ENCODE measurements at regions not wholly inside any gene's neighbourhood (a gene's known extent, or its start where the extent isn't known, plus 50 kb on each side); places are given as distances from the start of the nearest gene placed in this dataset.

DNA sequence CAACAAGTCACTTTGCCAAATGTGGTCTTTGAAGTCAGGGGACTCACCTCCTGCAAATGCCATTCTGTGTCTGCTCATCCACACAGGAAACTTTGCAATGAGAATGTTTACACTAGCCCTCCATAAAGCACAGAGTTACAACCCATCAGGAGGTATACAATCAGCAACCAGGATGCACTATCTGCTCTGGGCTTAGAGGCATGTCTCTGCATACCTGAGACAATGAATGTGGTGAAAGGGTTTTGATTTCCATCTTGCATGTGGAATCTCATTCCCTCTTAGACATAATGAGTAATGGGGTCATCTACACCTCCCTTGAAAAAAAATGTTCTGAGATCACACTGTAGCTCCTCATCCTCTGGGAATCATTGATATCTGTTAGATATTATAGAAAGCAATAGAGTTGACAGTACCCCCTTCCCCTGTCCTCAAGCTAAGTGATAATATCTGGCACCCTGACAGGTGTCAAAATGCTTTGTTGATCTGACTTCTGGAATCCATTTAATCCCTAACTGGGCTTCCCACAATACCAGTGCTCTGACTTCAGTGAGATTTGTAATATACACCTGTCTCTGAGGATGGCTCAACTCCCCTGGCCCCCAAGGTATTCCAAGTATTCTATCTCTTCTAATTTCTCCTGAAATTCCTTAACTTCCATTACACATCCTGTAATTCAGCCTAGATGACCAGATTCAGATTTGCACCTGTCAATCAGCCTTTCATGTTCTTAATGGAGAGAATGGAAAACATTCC is 163.4 kb upstream of the NLGN4Y start:
- Histone ChIP-seq H3K36me3 (ENCODE audit: control insufficient read depth in 2 of 2, extremely low read depth in 1 of 2, insufficient read depth in 2 of 2, low read length in 2 of 2) (no peaks in the 10 kb centered on the region), H3K79me2 (ENCODE audit: control insufficient read depth, insufficient read depth, low read length) (no peaks in the 10 kb centered on the region), H3K9me1 (replicated peaks; ENCODE audit: control insufficient read depth, extremely low read depth, insufficient read depth, low read length) (no peaks in the 10 kb centered on the region), H3K4me3 (replicated peaks in 1 of 3; ENCODE audit: insufficient read depth in 1 of 3, low read depth in 1 of 3, low read length in 3 of 3) (no peak overlapping the region), H4K20me1 (replicated peaks; ENCODE audit: control insufficient read depth, extremely low read depth, insufficient read depth, low read length) (no peaks in the 10 kb centered on the region), H3K27ac (ENCODE audit: insufficient read depth, low read depth, low read length) (no peak overlapping the region), H2AFZ (ENCODE audit: low read depth, low read length) (no peak overlapping the region), H3K9me3 (replicated peaks; ENCODE audit: control insufficient read depth, insufficient read depth, low read length) (no peaks in the 10 kb centered on the region), H3K4me2 (ENCODE audit: insufficient read depth, low read length) (no peak overlapping the region), H3K9ac (replicated peaks; ENCODE audit: extremely low read depth, insufficient read depth, low read length) (no peak overlapping the region), H3K27me3 (ENCODE audit: control insufficient read depth in 2 of 2, insufficient read depth in 2 of 2, low read length in 2 of 2) (no peaks in the 10 kb centered on the region), H3K4me1 (ENCODE audit: control insufficient read depth, extremely low read depth, insufficient read depth, low read length) (no peaks in the 10 kb centered on the region)
- CTCF ChIA-PET = no interaction called here
- no TSS peak for BruUV-seq (replicated peaks)
- DNase-seq (ENCODE audit: low read depth, low spot score) (no peak), FAIRE-seq (no peak)
- TF ChIP-seq MYC (IDR thresholded peaks at IDR 0.05; ENCODE audit: low read depth, low read length) (no peak), POLR2A (IDR thresholded peaks at IDR 0.05; ENCODE audit: low read depth, low read length) (no peak), POLR2AphosphoS5 (IDR thresholded peaks at IDR 0.05; ENCODE audit: insufficient read depth, low read depth, low read length) (no peak), FOS (IDR thresholded peaks at IDR 0.05; ENCODE audit: borderline replicate concordance, insufficient read depth, low read length) (no peak), GATA2 (IDR thresholded peaks at IDR 0.05; ENCODE audit: insufficient read depth, insufficient read length, low read depth, low read length) (no peak), JUN (IDR thresholded peaks at IDR 0.05; ENCODE audit: borderline replicate concordance, insufficient read depth, insufficient read length, low read depth) (no peak), EZH2 (IDR thresholded peaks at IDR 0.05; ENCODE audit: borderline replicate concordance, low read depth, low read length, severe bottlenecking) (no peak)
- TF ChIP-seq, protein P1, sequence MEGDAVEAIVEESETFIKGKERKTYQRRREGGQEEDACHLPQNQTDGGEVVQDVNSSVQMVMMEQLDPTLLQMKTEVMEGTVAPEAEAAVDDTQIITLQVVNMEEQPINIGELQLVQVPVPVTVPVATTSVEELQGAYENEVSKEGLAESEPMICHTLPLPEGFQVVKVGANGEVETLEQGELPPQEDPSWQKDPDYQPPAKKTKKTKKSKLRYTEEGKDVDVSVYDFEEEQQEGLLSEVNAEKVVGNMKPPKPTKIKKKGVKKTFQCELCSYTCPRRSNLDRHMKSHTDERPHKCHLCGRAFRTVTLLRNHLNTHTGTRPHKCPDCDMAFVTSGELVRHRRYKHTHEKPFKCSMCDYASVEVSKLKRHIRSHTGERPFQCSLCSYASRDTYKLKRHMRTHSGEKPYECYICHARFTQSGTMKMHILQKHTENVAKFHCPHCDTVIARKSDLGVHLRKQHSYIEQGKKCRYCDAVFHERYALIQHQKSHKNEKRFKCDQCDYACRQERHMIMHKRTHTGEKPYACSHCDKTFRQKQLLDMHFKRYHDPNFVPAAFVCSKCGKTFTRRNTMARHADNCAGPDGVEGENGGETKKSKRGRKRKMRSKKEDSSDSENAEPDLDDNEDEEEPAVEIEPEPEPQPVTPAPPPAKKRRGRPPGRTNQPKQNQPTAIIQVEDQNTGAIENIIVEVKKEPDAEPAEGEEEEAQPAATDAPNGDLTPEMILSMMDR (IDR thresholded peaks at IDR 0.05; ENCODE audit: extremely low read depth in 1 of 2, insufficient read depth in 1 of 2, low read depth in 1 of 2, low read length in 2 of 2) = no peak
- TF ChIP-seq, protein P2, sequence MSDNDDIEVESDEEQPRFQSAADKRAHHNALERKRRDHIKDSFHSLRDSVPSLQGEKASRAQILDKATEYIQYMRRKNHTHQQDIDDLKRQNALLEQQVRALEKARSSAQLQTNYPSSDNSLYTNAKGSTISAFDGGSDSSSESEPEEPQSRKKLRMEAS (IDR thresholded peaks at IDR 0.05; ENCODE audit: insufficient read depth, insufficient read length) = no peak
- intact Hi-C loops (cut with micrococcal nuclease) (no loop called here), dilution Hi-C loops (cut with MboI; ENCODE audit: extremely low pct_ligation_motif_present, low sequenced_read_pairs) (no loop called here)
- POLR2A ChIA-PET = no interaction called here

Measured in endothelial cell of umbilical vein (primary cell).